Hippocampal formation (tissue), 2 donors: ENCODE measurements at regions not wholly inside any gene's neighbourhood (a gene's known extent, or its start where the extent isn't known, plus 50 kb on each side); places are given as distances from the start of the nearest gene placed in this dataset.
"Not testable (repeated sequence)": the region's sequence is repeated elsewhere in the genome, so short reads cannot be mapped to it uniquely, and the experiment has no call there.

Experiments
- DNase-seq, 2 donors: peaks; one replicate each; lab custom pipeline; 2025; lab: John Stamatoyannopoulos, UW

DNA sequence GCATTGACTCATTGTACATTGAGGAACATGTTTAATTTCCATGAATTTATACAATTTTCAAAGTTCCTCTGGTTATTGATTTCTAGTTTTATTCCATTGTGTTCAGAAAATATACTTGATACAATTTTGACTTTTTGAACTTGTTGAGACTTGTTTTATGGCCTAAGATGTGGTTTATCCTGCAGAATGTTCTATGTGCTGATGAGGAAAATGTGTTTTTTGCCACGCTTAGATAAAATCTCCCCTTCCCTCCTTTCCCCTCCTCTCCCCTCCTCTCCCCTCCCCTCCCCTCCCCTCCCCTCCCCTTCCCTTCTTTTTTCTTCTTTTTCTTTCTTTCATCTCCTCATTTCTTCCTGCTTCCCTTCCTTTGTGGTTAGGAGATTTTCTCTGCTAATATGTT is 470.8 kb upstream of the MAP3K7 start:
- no peak for DNase-seq

DNA sequence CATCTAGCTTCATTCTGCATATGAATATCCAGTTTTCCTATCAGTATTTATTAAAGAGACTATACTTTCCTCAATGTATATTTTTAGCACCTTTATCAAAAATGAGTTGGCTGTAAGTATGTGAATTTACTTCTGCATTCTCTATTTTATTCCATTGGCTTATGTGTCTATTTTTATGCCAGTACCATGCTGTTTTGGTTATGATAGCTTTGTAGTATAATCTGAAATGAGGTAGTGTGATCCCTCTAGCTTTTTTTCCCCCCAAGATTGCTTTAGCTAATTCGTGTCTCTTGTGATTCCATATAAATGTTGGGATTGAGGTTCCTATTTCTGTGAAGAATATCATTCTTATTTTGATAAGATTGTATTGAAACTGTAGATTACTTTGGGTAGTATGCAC is 469.1 kb upstream of the MAP3K7 start:
- no peak for DNase-seq

DNA sequence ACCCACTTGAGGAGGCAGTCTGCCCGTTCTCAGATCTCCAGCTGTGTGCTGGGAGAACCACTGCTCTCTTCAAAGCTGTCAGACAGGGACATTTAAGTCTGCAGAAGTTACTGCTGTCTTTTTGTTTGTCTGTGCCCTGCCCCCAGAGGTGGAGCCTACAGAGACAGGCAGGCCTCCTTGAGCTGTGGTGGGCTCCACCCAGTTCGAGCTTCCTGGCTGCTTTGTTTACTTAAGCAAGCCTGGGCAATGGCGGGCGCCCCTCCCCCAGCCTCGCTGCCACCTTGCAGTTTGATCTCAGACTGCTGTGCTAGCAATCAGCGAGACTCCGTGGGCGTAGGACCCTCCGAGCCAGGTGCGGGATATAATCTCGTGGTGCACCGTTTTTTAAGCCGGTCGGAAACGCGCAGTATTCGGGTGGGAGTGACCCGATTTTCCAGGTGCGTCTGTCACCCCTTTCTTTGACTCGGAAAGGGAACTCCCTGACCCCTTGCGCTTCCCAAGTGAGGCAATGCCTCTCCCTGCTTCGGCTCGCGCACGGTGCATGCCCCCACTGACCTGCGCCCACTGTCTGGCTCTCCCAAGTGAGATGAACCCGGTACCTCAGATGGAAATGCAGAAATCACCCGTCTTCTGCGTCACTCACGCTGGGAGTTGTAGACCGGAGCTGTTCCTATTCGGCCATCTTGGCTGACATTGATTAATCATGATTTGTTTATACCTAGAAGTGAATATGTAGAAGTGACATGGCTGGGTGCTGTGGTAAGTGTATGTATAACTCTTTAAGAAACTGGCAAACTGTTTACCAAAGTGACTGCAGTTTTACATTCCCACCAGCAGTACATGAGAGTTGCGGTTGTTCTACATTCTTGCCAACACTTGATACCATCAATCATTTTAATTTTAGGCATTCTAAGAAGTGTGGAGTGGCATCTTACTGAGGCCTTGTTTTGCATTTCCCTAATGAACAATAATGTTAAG is 465.9 kb upstream of the MAP3K7 start:
- DNase-seq = not testable (repeated sequence)

DNA sequence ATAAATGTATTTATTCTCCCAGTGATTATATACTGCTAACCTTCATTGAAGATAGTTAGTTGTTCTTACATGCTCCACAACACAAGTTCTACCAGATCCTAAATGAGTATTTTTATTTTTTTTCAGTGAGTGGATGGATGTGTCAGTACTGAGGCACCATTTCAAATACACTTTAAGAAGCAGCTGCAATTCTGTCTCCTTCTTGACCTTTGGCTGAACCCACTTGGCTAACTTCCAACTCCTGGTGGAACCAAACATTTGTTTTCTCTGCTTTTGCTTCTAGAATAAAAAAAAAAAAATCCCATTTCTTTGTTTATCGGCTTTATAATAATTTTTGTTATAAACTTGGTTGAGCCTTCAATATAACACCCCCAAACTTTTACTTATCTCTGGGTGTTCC is 458.3 kb upstream of the MAP3K7 start:
- DNase-seq = no peak

DNA sequence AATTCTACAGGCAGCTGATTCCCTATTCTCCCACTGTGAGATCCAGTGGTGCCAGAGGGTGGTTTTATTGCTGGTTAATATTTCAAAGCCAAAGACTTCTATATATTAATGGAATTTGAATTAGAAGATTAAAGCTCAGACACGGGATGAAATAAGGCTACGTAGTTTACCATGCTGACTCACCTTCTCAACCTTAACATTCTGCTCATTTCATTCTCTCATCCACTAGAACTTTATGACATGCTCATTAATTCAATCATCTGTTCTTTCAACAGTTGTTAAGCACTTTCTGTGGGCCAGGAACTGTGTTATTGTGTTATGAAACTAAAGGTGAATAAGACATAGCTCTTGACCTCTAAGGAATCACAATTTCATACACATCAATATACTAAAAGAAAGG is 456.9 kb upstream of the MAP3K7 start:
- DNase-seq = no peak

DNA sequence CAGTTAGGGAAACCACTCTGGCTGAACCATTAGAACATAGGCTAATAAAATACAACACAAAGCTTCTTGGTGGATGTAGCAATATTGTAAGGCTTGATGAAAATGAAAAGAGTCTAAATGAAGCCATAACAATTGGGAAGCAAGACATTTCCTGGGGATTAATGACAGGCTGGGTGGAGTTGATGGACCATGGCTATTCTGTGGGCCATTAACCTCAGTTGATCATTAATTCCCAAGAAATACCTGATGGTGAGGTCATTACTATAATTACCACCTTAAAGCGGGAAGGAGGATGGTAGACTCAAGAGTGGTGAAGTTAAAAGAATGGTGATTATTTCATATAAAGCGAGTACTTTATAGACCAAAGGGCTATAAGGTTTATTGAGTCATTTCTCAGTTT is 455.8 kb upstream of the MAP3K7 start:
- DNase-seq = no peak

DNA sequence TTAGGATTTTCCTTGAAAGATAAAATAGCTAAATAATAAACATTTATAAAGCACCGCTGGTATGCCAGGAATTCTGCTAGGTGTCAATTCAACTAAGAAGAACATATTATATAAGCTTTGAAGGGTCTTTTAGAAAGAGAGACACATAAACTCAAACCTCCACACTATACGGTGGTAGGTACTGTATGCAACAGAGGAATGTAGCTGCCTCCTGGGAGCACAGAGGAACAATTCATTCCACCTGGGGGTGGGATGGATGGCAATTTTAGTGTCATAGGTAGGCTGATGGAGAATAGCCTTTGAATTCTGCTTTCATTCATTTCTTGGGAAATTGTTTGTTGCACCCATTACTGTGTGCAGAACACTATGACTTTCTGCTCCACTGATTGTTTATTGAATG is 447.1 kb upstream of the MAP3K7 start:
- DNase-seq = no peak

DNA sequence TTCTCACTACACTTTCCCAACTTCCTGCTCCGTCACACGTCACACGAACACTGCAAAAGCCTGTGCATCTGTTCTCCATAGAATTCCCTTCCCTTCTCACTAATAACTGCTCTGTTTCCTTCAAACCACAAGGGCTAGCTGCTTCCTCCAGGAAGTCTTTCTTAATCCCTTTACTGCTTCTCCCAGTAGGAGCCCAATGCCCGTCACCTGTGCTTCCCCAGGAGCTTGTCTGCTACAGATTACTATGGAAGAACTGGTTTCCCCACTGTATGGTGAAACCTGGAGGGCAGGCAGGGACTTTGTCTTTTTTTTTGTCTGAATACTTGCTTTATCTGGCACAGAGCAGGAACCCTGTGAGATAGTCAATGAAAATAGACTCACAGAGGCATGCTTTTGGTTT is 444.7 kb upstream of the MAP3K7 start:
- no peak for DNase-seq

DNA sequence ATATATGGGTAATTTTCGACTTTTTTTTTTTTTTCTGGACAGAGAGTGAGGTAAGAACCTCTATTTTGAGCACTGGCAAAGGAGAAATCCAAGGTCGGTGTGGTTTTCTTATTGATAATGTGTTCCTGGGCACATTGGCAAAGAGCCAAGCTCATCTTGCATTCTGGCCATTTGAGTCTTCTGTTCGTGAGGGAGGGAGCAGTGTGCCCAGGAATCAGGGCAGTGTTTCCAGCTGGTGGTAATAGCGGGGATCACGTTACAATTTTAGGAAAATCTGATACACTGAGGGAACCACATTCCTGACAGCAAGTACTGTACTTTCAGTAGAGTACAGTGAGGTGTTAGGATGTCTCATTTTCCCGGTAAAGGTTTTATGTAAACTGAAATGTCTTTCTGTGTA is 442.3 kb upstream of the MAP3K7 start:
- no peak for DNase-seq

DNA sequence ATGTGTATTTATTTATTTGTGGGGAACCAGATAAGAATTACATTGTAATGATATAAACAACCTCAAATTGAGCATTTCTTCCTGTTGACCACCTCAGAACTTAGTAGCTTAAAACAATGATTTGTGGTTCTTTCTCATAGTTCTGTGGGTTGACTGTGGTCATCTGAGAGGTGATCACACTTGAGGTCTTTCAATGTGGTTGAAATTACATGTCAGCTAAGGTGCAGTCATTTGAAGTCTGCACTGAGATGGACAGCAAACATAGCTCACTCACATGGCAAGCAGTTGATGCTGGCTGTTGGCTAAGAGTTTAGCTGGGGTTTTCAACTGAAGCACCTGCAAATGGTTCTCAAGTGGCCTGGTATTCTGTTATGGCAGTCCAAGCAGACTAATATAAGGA is 436.7 kb upstream of the MAP3K7 start:
- DNase-seq = no peak

DNA sequence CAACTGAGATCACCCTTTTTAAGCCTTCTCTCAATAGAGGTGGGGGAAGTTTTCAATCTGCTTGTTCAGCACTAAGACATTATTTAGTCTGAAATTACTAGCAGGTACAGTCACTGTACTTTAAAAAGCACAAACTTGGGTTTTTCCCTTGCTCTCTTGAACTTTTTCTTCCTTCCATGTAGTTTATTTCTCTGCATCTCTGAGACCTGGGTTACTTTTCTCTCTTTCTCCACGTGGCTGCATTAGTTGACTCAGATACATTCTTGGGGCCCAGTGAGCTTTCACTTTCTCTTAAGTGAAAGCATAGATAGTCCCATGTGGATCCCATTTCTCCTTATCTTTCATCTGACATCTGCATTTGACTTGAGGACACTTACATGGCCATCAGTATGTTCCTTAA is 433.9 kb upstream of the MAP3K7 start:
- no peak for DNase-seq

DNA sequence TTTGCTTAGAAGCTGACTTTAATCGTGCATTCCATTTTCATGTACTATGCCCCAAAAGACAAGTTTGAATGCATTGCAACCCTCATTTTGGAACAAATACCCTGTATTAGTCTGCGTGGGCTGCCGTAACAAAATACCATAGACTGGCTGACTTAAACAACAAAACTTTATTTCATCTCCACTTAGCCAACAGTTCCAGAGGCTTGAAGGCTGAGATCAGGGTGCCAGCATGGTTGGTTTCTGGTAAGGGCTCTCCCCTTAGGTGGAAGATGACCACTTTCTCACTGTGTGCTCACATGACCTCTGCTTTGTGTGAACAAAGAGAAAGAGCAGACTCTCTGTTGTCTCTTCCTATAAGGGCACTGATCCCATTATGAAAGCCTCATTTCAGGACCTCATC is 431.7 kb upstream of the MAP3K7 start:
- no peak for DNase-seq

DNA sequence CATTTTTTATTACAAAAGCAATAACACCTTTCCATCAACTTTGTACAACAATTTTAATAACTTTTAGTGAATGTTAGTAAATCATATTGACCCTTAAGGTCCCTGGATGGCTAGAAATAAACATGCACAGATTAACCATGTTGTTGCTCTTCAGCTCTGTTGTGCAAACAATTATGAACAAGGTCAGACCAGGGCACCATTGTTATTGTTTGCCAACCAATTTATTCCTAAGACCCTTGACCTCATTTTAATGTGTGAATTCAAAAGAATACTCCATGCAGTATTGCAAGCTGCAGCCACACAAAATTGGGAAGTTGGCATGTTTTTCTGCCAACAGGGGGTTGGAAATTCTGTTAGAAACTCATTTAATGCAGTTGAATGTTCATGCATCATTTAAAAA is 426.6 kb upstream of the MAP3K7 start:
- no peak for DNase-seq

DNA sequence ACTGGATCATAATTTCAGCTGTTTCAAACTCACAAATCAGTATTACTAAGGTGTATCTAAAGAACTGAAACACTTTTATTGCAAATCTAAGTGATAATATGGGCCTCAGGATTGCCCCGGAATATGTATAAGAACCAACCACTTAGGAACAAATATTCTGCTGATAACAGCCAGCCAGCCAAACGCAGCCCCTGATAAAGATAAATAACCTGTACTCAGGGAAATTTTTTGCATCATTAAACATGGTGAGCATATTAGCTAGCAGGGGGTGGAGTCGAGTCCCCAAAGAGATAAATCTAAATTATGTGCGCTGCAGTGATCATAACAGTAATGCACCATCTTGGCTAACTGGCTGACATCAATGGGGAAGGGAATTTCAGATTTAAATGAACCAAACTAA is 410.2 kb upstream of the MAP3K7 start:
- DNase-seq = no peak

DNA sequence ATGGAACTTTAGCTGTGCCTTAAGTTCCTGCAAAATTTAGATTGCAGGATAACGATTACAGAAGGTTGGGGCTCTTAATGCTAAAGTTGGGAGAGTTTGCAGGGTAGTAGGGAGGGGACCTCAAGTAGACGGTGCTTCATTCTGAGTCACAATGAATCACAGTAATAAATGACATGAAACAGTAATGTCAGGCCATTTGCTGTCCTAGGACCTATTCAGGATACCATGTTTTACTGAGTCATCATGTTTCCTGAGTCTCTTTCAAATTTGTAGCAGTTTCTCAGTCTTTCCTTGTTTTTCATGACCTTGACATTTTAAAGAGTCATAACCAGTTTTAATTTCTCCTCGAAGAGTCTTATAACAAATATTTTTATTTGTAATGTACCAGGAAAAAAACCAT is 406.9 kb upstream of the MAP3K7 start:
- DNase-seq = no peak

DNA sequence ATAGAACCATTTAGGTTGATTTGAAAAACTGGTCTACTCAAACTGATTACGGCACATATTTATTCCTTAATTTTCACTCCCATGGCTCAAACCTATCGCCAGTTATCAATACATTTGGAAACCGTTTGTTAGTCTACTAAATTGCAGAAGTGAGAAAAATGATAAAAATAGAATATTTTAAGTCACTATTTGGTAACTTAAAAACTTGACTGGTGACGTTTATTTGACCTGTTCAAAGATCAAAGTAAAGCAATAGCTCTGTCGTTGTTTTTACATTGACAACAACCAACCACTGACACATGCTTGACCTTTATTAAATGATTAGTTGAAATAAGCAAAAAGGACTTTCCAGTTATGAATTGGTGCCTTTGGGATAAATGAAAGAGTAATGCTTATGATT is 402.9 kb upstream of the MAP3K7 start:
- DNase-seq = no peak

DNA sequence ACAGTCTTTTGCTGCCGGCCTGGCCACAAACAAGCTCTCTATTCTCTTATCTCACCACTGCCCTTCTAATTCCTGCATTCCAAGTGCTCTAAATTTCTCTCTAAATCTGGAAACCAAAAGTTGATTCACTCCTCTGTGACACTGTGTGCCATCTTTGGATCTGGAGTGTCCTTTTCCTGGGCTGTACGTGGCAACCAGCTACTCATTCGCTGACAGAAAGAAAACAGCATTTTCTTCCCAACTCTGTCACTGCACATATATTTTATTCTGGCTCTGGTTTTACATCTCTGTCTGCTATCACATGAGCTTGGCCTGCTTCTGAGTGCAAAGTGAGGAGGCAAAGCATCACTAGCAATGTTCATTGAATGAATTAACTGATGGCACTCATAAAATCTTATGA is 397.2 kb upstream of the MAP3K7 start:
- DNase-seq = no peak

DNA sequence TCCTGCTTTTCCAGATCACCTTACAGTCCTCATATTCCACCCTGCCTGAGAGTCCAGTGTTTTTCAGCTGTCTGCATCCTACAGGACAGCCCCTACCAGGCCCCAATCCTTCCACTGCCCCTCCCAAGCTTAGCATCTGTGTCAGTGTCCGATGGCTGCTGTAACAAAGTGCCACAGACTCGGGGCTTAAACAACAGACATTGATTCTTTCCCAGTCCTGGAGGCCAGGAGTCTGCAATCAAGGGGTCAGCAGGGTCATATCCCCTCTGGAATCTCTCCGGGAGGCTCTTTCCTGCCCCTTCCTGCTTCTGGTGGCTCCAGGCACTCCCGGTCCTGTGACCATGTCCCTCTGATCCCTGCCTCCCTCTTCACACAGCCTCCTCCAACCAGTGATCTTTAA is 396.6 kb upstream of the MAP3K7 start:
- no peak for DNase-seq

DNA sequence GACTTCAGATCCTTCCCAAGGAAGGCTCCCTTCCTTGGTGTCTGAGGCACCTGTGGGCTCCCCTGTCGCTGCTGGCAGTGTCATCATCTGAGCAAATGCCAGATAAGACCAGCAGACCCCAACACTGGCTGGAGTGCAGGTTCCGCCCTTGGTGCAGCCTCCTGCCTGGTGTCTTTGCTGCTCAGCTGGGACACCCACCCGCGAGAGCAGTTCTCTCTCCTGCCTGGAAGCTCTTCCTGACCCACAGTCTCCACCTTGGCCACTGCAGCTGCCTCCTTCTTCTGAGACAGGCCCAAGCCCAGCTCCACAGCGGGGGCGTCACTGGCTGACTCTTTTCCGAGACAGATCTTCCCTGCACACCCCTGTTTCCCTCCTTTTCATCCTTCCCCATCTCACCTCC is 395.7 kb upstream of the MAP3K7 start:
- no peak for DNase-seq

DNA sequence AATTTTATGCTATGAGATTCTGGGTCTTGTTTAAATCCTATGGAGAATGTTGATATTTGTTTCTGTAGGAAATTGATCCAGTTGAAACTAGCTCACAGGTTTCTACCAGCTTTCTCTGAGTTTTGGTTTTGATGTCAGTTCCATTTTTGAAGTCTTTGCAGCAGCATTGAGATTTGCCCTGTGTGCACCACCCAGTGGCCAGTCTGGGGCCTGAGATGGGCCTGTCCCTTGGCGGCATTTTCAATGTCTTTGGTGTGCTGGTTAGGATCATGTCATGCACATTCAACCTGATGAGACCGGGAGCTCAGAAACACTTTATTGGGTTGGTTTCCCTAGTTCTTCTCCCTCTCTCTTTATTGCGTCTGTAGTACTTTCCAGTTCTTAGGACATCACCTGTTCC is 395.2 kb upstream of the MAP3K7 start:
- DNase-seq = no peak

DNA sequence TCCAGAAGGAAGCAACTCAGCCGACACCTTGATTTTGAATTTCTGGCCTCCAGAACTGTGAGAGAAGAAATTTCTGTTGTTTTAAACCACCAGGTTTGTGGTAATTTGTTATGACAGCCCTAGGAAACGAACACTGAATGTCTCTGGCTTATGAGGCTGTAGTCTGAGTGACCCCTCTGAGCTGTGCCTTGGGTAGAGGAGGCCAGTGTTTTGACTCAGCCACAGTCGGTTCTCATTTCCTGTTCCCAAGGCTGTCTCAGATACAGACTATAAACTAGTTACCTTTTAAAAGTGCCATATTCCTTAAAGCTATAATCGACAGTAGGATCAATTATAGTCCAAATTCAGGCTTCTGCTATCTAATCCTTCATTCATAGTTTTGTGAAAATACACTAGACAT is 391.2 kb upstream of the MAP3K7 start:
- no peak for DNase-seq

DNA sequence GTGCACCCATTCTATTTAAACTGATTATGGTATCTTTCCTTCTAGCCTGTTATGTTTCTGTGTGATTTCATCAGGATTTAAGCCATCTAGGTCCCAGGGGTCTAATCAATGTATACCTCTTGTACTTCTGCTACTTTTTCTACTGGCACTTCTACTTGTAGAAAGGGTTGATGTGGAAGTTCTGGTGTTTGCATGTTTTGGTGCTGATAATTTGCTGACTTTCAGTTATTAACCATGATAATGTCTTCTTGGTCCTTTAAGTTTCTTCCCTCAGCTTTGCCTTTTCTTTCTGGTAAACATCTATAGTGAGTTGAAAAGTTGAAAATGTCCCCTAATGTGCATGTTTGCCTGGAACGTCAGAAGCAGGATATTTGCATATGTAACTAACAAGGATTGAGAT is 390.6 kb upstream of the MAP3K7 start:
- no peak for DNase-seq

DNA sequence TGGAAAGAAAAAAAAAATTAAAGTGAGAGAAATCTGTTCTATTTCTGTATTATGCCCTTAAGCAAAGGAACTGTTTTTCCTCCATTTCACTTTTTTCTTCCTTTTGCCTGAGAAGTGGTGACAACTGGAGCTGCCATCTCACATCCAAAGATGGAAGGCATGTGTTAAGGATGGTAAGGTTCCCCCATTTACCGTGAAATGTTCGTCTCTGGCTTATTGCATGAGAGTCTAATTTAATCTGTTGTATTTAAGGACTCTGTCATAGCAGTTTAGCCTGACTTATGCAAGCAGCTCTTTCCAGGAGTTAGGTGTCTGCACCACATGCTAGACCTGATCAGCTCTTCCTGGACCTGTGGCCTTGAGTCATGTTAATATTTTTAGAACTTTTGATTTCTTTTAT is 389.5 kb upstream of the MAP3K7 start:
- DNase-seq = no peak

DNA sequence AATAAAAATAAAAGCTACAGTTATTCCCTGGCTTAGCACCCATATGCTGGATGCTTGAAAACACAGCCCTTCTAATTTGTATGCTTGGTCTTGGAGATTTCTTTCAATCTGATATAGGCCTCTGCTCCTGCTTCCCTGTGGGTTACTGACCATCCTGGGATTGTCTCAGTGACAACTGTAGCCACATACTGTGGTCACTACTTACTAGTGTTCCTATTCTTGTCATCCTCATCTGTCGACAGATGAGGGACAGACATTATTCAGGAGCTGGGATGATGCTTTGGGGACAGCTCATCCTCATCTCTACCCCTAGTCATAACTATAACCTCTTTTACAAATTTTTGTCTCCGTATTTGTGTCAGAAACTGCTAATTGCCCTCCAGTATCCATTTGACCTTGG is 388.9 kb upstream of the MAP3K7 start:
- no peak for DNase-seq
